HepG2 (cell line): ENCODE measurements at regions not wholly inside any gene's neighbourhood (a gene's known extent, or its start where the extent isn't known, plus 50 kb on each side); places are given as distances from the start of the nearest gene placed in this dataset.

Experiments used
- ATAC-seq: fragments of 200-7000 bp; cut with Tn5 transposase; 3 replicates; pipeline ENCODE4 v1.9.1; 2020; ENCODE audit warnings: mild to moderate bottlenecking, moderate library complexity
- BruUV-seq: library from RNA; stranded (reverse); fragments of 400-500 nt; replicated peaks from 2 replicates; lab custom pipeline; 2021; lab: Mats Ljungman, UMichigan
- CTCF ChIA-PET: fragments of 300-600 bp; formaldehyde crosslinking; extraction: SDS; loops from one replicate; lab custom pipeline; 2021; ENCODE audit warnings: low total read pairs, inconsistent platforms, low intra/inter-chr PET ratio; lab: Yijun Ruan, JAX
- POLR2A ChIA-PET: fragments of 350-600 bp; sonication (Branson Sonifier 250); formaldehyde crosslinking; loops from one replicate; lab custom pipeline; 2020; ENCODE audit warnings: antibody characterized with exemption, inconsistent platforms; lab: Yijun Ruan, JAX
- DNase-seq: peaks from one replicate; pipeline ENCODE4 v3.0.0-alpha.2; 2015; ENCODE audit warnings: low spot score
- FAIRE-seq: peaks from 3 replicates; lab custom pipeline; 2011; peaks lifted over from hg19 to GRCh38; lab: Jason Lieb, UNC
- H2AFZ ChIP-seq: one replicate; pipeline ENCODE4 v1.6.1; 2011; ENCODE audit warnings: low read length, inconsistent platforms
- H3K27ac ChIP-seq: fragments of 300-600 bp; 3 replicates; pipeline ENCODE4 v1.8.0; 2011; ENCODE audit warnings: mixed run types, mild to moderate bottlenecking, mixed read lengths, low read length, inconsistent platforms; ENCODE audit not compliant: insufficient read depth; ENCODE audit errors: extremely low read length
- H3K27me3 ChIP-seq, 2 experiments: fragments of 200-600 bp in 1 of 2; 2 replicates in 1 of 2; 3 replicates in 1 of 2; pipeline versions ENCODE4 v1.6.0 to v1.8.0; 2011; ENCODE audit warnings: low read length in 2 of 2, mild to moderate bottlenecking in 2 of 2, moderate library complexity in 2 of 2, inconsistent platforms in 1 of 2; ENCODE audit not compliant: insufficient read depth in 2 of 2, control insufficient read depth in 1 of 2
- H3K36me3 ChIP-seq, 2 experiments: fragments of 200-600 bp in 1 of 2; replicated peaks in 1 of 2; 2 replicates in 1 of 2; 3 replicates in 1 of 2; pipeline versions ENCODE4 v1.5.1 to v1.8.0; 2011; ENCODE audit warnings: low read length in 2 of 2, inconsistent platforms in 1 of 2; ENCODE audit not compliant: insufficient read depth in 2 of 2, control insufficient read depth in 1 of 2
- H3K4me1 ChIP-seq: 2 replicates; pipeline ENCODE4 v1.5.1; 2012; ENCODE audit warnings: low read length, inconsistent platforms; ENCODE audit not compliant: insufficient read depth
- H3K4me2 ChIP-seq: 2 replicates; pipeline ENCODE4 v1.6.0; 2011; ENCODE audit warnings: low read depth, low read length, inconsistent platforms
- H3K4me3 ChIP-seq, 3 experiments: fragments of 200-600 bp in 1 of 3; sonication (generic), shearing (Covaris generic) in 1 of 3; replicated peaks in 1 of 3; 2 replicates each; pipeline ENCODE4 v1.5.1; 2011 to 2016; ENCODE audit warnings: low read length in 3 of 3, inconsistent platforms in 2 of 3, low read depth in 2 of 3, mild to moderate bottlenecking in 2 of 3, control low read depth in 1 of 3, mixed read lengths in 1 of 3; ENCODE audit not compliant: insufficient read depth in 1 of 3
- H3K79me2 ChIP-seq: one replicate; pipeline ENCODE4 v1.6.1; 2011; ENCODE audit warnings: low read length, inconsistent platforms; ENCODE audit not compliant: insufficient read depth
- H3K9ac ChIP-seq: 2 replicates; pipeline ENCODE4 v1.6.0; 2011; ENCODE audit warnings: mild to moderate bottlenecking, low read depth, low read length, inconsistent platforms; ENCODE audit not compliant: insufficient read depth
- H3K9me3 ChIP-seq: 2 replicates; pipeline ENCODE4 v1.5.1; 2012; ENCODE audit warnings: mild to moderate bottlenecking, low read length
- H4K20me1 ChIP-seq: 2 replicates; pipeline ENCODE4 v1.6.0; 2011; ENCODE audit warnings: inconsistent platforms, mild to moderate bottlenecking, low read length, moderate library complexity; ENCODE audit not compliant: insufficient read depth
- ATM ChIP-seq: fragments of 450-650 bp; IDR thresholded peaks from 2 replicates; pipeline ENCODE4 v1.7.1; 2017; ENCODE audit warnings: mild to moderate bottlenecking, borderline replicate concordance
- GABPA ChIP-seq, 2 experiments: IDR thresholded peaks; 2 replicates each; pipeline ENCODE4 v1.6.1; 2011 to 2016; ENCODE audit warnings: low read depth in 2 of 2, low read length in 1 of 2, missing biosample characterization in 1 of 2, missing genetic modification characterization in 1 of 2
- REL ChIP-seq: sonication (generic); formaldehyde crosslinking; conservative IDR thresholded peaks from 2 replicates; pipeline ENCODE4 v1.8.0; 2022; ENCODE audit warnings: mild to moderate bottlenecking, missing genetic modification reagents, moderate library complexity
- SATB2 ChIP-seq: sonication (generic); formaldehyde crosslinking; IDR thresholded peaks from 2 replicates; pipeline ENCODE4 v1.5.0; 2020; ENCODE audit warnings: missing genetic modification reagents
- SOX13 ChIP-seq, 3 experiments: fragments of 450-650 bp in 1 of 3; sonication (generic) in 1 of 3; formaldehyde crosslinking in 1 of 3; IDR thresholded peaks in 2 of 3; conservative IDR thresholded peaks in 1 of 3; 2 replicates each; pipeline versions ENCODE4 v1.5.0 to v1.6.1; 2016 to 2020; ENCODE audit warnings: antibody characterized with exemption in 1 of 3, mild to moderate bottlenecking in 1 of 3, missing compliant biosample characterization in 1 of 3, missing genetic modification reagents in 1 of 3, moderate library complexity in 1 of 3
- ZNF124 ChIP-seq: sonication (generic); formaldehyde crosslinking; IDR thresholded peaks from 2 replicates; pipeline ENCODE4 v1.4.0; 2020; ENCODE audit warnings: missing genetic modification reagents
- in situ Hi-C: cut with HindIII; loops from 2 replicates; pipeline ENCODE4 v1.10.0; 2017; ENCODE audit warnings: low pct_unique_long_range_greater_than_20kb; ENCODE audit not compliant: extremely low pct_ligation_motif_present
- intact Hi-C: fragments of 100-400 bp; cut with micrococcal nuclease; formaldehyde crosslinking; loops from one replicate; pipeline ENCODE4 v1.10.0; 2022; ENCODE audit not compliant: unreplicated experiment
- TF ChIP-seq, protein P1 (sequence below): sonication (generic); formaldehyde crosslinking; IDR thresholded peaks from 2 replicates; pipeline ENCODE4 v1.8.1; 2022; ENCODE audit warnings: mild to moderate bottlenecking, missing genetic modification reagents
- TF ChIP-seq, protein P2 (sequence below): sonication (generic); formaldehyde crosslinking; IDR thresholded peaks from 2 replicates; pipeline ENCODE4 v1.4.0; 2020; ENCODE audit warnings: missing genetic modification reagents

DNA sequence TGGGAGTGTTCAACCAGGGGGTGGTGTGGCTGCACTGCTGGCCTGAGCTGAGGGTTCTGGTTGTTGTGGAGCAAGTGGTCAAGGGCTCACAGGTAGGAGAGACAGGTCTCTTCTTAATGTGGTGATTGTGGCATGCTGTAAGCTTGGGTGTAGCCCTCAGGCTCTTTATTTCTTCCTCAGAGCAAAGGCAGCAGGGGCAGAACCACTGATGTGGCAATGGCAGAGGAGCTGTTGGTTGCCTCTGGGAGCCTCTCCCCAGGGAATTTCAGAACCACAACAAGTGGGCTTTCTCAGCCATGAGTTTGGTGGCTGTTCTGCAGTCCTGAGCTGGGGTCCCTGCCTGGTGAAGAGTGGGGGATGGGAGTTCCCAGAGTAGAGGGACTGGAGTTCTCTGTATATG, 1017.2 kb downstream of the SH3BGRL start:
- intact Hi-C loops = loop anchor here (10.0 kb wide), 1 partner anchor 1416 kb away; no protein-coding TSS in a partner anchor
- Histone ChIP-seq H4K20me1 (no peaks in the 10 kb centered on the region), H3K27me3 (no peaks in the 10 kb centered on the region), H3K4me2 (no peak overlapping the region), H3K79me2 (no peaks in the 10 kb centered on the region), H3K4me3 (no peak overlapping the region), H3K4me1 (no peaks in the 10 kb centered on the region), H3K9me3 (peaks cover 14% of the 10 kb centered on the region), H3K27ac (no peak overlapping the region), H2AFZ (no peak overlapping the region), H3K9ac (no peak overlapping the region), H3K36me3 (no peaks in the 10 kb centered on the region)
- FAIRE-seq (no peak), DNase-seq (no peak), ATAC-seq (no peak)
- POLR2A ChIA-PET = no interaction called here
- in situ Hi-C loops = no loop called here
- no TSS peak for BruUV-seq
- no peak for TF ChIP-seq SOX13 (IDR thresholded peaks at IDR 0.05)
- no peak for TF ChIP-seq SOX13 (CRISPR knock-in tag; conservative IDR thresholded peaks at IDR 0.05 in 1 of 2, IDR thresholded peaks at IDR 0.05 in 1 of 2)
- TF ChIP-seq REL = no peak
- TF ChIP-seq ATM = no peak
- TF ChIP-seq SATB2 (CRISPR knock-in tag) = no peak
- TF ChIP-seq, protein P1, sequence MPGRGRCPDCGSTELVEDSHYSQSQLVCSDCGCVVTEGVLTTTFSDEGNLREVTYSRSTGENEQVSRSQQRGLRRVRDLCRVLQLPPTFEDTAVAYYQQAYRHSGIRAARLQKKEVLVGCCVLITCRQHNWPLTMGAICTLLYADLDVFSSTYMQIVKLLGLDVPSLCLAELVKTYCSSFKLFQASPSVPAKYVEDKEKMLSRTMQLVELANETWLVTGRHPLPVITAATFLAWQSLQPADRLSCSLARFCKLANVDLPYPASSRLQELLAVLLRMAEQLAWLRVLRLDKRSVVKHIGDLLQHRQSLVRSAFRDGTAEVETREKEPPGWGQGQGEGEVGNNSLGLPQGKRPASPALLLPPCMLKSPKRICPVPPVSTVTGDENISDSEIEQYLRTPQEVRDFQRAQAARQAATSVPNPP (CRISPR knock-in tag) = no peak
- no peak for TF ChIP-seq GABPA (IDR thresholded peaks at IDR 0.05; ENCODE audit: low read depth, low read length)
- TF ChIP-seq GABPA (CRISPR knock-in tag; IDR thresholded peaks at IDR 0.05; ENCODE audit: low read depth) = no peak
- TF ChIP-seq ZNF124 = no peak
- CTCF ChIA-PET = no interaction called here

DNA sequence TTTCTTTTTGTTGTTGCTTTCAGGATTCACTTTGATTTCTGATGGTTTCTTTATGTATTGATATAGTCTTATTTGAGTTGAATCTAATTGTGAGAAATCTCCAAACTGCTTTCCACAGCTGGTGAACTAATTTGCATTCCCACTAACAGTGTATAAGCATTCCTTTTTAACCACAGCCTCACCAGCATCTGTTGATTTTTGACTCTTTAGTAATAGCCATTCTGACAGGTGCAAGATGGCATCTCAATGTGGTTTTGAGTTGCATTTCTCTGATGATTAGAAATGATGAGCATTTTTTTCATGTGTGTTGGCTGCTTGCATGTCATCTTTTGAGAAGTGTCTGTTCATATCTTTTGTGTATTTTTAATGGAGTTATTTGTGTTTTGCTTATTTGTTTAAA, 1023.1 kb downstream of the SH3BGRL start:
- intact Hi-C loops = no loop called here
- TF ChIP-seq, protein P2, sequence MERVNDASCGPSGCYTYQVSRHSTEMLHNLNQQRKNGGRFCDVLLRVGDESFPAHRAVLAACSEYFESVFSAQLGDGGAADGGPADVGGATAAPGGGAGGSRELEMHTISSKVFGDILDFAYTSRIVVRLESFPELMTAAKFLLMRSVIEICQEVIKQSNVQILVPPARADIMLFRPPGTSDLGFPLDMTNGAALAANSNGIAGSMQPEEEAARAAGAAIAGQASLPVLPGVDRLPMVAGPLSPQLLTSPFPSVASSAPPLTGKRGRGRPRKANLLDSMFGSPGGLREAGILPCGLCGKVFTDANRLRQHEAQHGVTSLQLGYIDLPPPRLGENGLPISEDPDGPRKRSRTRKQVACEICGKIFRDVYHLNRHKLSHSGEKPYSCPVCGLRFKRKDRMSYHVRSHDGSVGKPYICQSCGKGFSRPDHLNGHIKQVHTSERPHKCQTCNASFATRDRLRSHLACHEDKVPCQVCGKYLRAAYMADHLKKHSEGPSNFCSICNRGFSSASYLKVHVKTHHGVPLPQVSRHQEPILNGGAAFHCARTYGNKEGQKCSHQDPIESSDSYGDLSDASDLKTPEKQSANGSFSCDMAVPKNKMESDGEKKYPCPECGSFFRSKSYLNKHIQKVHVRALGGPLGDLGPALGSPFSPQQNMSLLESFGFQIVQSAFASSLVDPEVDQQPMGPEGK (CRISPR knock-in tag) = no peak
- POLR2A ChIA-PET = no interaction called here
- CTCF ChIA-PET = no interaction called here
- Histone ChIP-seq H3K9ac (no peak overlapping the region), H3K27me3 (no peaks in the 10 kb centered on the region), H2AFZ (no peak overlapping the region), H3K4me3 (no peak overlapping the region), H3K27ac (no peak overlapping the region), H3K9me3 (peaks cover 39% of the 10 kb centered on the region), H3K79me2 (no peaks in the 10 kb centered on the region), H4K20me1 (no peaks in the 10 kb centered on the region), H3K4me1 (no peaks in the 10 kb centered on the region), H3K4me2 (no peak overlapping the region), H3K36me3 (no peaks in the 10 kb centered on the region)
- in situ Hi-C loops = no loop called here
- ATAC-seq (no peak), FAIRE-seq (no peak), DNase-seq (no peak)
- BruUV-seq = no TSS peak
